HFF-Myc (cell line): ENCODE measurements at regions not wholly inside any gene's neighbourhood (a gene's known extent, or its start where the extent isn't known, plus 50 kb on each side); places are given as distances from the start of the nearest gene placed in this dataset.

Source experiments
- DNase-seq: peaks from one replicate; pipeline ENCODE4 v3.0.0-alpha.2; 2011; ENCODE audit warnings: low read depth; ENCODE audit errors: extremely low read depth
- H3K4me3 ChIP-seq: replicated peaks from 2 replicates; pipeline ENCODE4 v1.5.1; 2011; ENCODE audit warnings: low read depth, mild to moderate bottlenecking, control low read depth, low read length
- CTCF ChIP-seq: IDR thresholded peaks from 2 replicates; pipeline ENCODE4 v1.5.1; 2012; ENCODE audit warnings: mild to moderate bottlenecking, low read depth, low read length, control low read depth; ENCODE audit errors: missing control alignments

DNA sequence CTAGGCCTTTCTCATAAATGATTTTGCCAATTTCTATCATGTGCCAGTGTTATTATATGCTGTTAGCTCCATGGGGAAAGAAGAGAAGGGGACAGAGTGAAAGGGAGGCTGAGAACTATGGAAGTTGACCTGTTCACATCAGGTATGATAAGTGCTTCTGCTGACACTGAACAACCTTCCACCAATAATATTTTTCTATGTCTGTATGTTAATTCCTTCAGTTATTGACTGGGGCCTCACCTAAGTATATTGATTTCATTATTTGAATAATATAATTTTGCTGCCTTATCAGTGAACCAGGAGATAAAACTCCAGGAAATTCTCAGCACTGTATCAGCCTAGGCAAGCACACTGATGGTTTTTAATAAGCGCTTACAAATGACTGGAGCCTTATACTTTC is 262.8 kb downstream of the SNCA start:
- no peak overlapping the region for H3K4me3 ChIP-seq
- DNase-seq = no peak
- TF ChIP-seq CTCF = no peak

DNA sequence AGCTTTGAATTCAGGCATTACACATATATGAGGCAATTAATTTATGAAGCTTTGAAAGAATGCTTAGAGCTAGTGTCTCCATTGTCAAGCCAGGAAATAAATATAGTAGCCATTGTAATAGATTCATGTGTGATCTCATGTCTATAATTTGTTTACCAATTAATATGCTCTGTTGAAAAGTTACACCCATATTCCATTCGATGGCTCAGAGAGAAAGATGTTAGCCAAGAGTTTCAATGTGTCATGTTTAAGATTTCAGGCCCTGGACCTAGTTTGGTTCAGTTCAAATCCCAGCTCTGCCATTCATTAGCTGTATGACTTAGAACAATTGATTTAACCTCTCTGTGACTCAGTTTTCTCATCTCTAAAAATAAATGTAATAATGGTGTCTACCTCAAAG is 263.3 kb downstream of the SNCA start:
- DNase-seq = no peak
- TF ChIP-seq CTCF = no peak
- no peak overlapping the region for H3K4me3 ChIP-seq

- no peak for TF ChIP-seq CTCF
- DNase-seq = no peak
- no peak overlapping the region for H3K4me3 ChIP-seq
Observed at GRCh38 chr4:89572224-89572858, 264.6 kb downstream of the SNCA start.

GRCh38 chr4:89570931-89571330 is 263.3 kb upstream of the GPRIN3 start:
- TF ChIP-seq CTCF = no peak
- DNase-seq = no peak
- H3K4me3 ChIP-seq = no peak overlapping the region

GRCh38 chr4:89567936-89568335 is 260.3 kb upstream of the GPRIN3 start:
- H3K4me3 ChIP-seq = no peak overlapping the region
- TF ChIP-seq CTCF = no peak
- no peak for DNase-seq

DNA sequence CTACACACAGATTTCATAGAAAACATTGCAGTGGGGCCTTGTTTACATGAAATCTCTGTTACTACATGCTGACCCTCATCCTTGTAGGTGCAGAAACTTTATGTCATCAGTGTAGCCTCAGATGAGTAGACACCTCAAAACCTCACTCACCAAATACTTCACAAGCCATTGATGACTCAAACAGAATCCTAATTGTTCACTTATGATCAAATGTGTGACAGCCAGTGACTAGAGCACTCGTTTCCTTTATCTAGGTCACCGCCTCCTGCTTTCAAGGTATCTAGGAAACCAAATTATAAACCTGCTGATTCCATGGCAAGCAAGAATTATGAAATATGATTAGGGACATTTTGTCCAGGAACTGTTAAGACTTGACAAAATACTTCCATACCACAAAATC is 255.8 kb upstream of the GPRIN3 start:
- TF ChIP-seq CTCF = no peak
- no peak overlapping the region for H3K4me3 ChIP-seq
- DNase-seq = no peak

GRCh38 chr4:89562746-89563145 is 255.1 kb upstream of the GPRIN3 start:
- DNase-seq = no peak

More at GRCh38 chr4:89562746-89563145, 255.1 kb upstream of the GPRIN3 start:
- TF ChIP-seq CTCF = no peak
- no peak overlapping the region for H3K4me3 ChIP-seq
